ENCODE measurements at regions not wholly inside any gene's neighbourhood (a gene's known extent, or its start where the extent isn't known, plus 50 kb on each side); places are given as distances from the start of the nearest gene placed in this dataset.

DNA sequence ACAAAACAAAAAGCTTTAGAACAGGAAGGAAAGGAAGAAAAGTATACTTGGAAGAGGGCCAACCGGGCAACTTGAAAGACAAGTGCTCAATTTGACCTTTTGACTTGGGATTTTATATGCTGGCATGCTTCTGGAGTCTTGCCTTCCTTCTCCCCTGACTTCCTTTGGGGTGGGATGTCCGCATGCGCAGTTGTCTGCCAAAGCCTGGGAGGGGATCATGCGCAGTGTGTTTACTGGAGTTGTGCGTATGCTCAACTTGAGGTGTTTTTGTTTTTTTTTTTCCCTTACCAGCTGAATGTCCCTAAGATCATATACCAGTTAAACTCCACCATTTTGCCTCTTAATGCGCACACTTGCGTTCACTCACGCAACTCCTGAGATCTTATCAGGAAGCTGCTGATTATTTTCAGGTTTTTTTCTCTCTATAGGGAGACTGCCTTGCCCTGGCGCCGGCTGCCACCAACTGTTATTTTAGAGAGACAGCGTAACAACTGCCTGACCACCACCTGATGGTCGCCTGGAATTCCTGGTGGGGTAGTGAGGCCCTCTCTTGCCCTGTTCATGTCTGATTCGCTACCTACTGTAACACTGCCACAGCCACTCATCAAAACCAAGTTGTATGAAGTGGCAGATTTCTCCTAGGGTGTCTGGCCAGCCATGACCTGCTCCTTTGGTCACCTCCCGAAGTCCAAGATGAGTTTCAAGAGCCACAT, 138.7 kb upstream of the ZNF644 start:
- Histone ChIP-seq H3K79me2 (ENCODE audit: low read depth) (no peaks in the 10 kb centered on the region), H3F3A (ENCODE audit: insufficient read depth, low read depth) (no peaks in the 10 kb centered on the region; the same call in 1 of the 2 replicates), H3K4me2 (0 out of 2 replicates have a peak overlapping the region, but pooled peaks have one; percentile 1), H3K27ac (no peak overlapping the region), H3K27me3 (ENCODE audit: insufficient read depth, low read depth) (no peaks in the 10 kb centered on the region), H3K4me3 (no peak overlapping the region), H3K9me2 (ENCODE audit: insufficient read depth) (no peaks in the 10 kb centered on the region), H4K20me1 (ENCODE audit: insufficient read depth) (no peaks in the 10 kb centered on the region), H3K4me1 (replicated peaks; ENCODE audit: insufficient read depth) (peaks cover 14% of the 10 kb centered on the region), H3K9me3 (ENCODE audit: insufficient read depth, low read depth) (peaks cover under 1% of the 10 kb centered on the region; the same call in 1 of the 2 replicates), H3K36me3 (ENCODE audit: low read depth) (no peaks in the 10 kb centered on the region), H2AFZ (no peak overlapping the region)
- intact Hi-C loops (cut with micrococcal nuclease; ENCODE audit: unreplicated experiment), result loop anchor here (10.0 kb wide), 5 partner anchors 136 to 1116 kb away; partner anchors contain the start of genes HFM1 and ZNF644
- no peak for DNase-seq
- CTCF ChIA-PET, result no interaction called here
- POLR2A ChIA-PET (ENCODE audit: unreplicated experiment), result no interaction called here
- TF ChIP-seq EZH2 (IDR thresholded peaks at IDR 0.05; ENCODE audit: low read depth), result no peak
- TF ChIP-seq CTCF (conservative IDR thresholded peaks at IDR 0.05), result no peak
- BruUV-seq (replicated peaks), result no TSS peak

DNA sequence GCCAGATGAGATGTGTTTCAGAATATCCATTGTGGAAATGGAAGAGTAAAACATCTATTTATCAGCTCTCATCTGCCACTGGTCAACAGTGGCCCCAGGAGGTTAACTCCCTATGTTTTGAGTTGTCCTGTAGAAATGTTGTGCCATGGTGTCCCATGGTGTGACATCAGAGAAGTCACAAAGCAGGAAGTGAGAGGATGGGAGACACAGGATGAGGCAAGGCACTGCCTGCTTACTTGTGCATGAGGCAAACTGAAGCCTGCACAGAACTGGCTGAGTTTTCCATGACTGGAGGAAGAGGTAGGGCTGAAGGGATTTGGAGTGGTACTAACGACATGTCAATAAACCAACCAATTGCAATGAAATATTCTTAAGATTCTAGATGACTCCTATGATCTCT, 131.5 kb upstream of the ZNF644 start:
- Histone ChIP-seq H4K20me1 (ENCODE audit: insufficient read depth) (no peaks in the 10 kb centered on the region), H3K27me3 (ENCODE audit: insufficient read depth, low read depth) (no peaks in the 10 kb centered on the region), H3K4me2 (no peak overlapping the region), H2AFZ (no peak overlapping the region), H3K4me1 (replicated peaks; ENCODE audit: insufficient read depth) (no peaks in the 10 kb centered on the region), H3K9me3 (ENCODE audit: insufficient read depth, low read depth) (peaks cover 6% of the 10 kb centered on the region; the same call in 1 of the 2 replicates), H3K27ac (no peak overlapping the region), H3K9me2 (ENCODE audit: insufficient read depth) (no peaks in the 10 kb centered on the region), H3K4me3 (no peak overlapping the region), H3F3A (ENCODE audit: insufficient read depth, low read depth) (no peaks in the 10 kb centered on the region), H3K36me3 (ENCODE audit: low read depth) (no peaks in the 10 kb centered on the region), H3K79me2 (ENCODE audit: low read depth) (no peaks in the 10 kb centered on the region)
- BruUV-seq (replicated peaks), result no TSS peak
- CTCF ChIA-PET, result no interaction called here
- POLR2A ChIA-PET (ENCODE audit: unreplicated experiment), result no interaction called here
- no peak for DNase-seq
- TF ChIP-seq CTCF (conservative IDR thresholded peaks at IDR 0.05), result no peak
- no peak for TF ChIP-seq EZH2 (IDR thresholded peaks at IDR 0.05; ENCODE audit: low read depth)
- intact Hi-C loops (cut with micrococcal nuclease; ENCODE audit: unreplicated experiment), result no loop called here

- Histone ChIP-seq H3F3A (ENCODE audit: insufficient read depth, low read depth) (no peaks in the 10 kb centered on the region), H3K4me3 (no peak overlapping the region), H3K9me3 (ENCODE audit: insufficient read depth, low read depth) (peaks cover 6% of the 10 kb centered on the region; the same call in 1 of the 2 replicates), H3K27me3 (ENCODE audit: insufficient read depth, low read depth) (no peaks in the 10 kb centered on the region), H3K36me3 (ENCODE audit: low read depth) (no peaks in the 10 kb centered on the region), H3K79me2 (ENCODE audit: low read depth) (no peaks in the 10 kb centered on the region), H4K20me1 (ENCODE audit: insufficient read depth) (no peaks in the 10 kb centered on the region), H3K4me2 (no peak overlapping the region), H3K27ac (no peak overlapping the region), H2AFZ (no peak overlapping the region), H3K4me1 (replicated peaks; ENCODE audit: insufficient read depth) (no peaks in the 10 kb centered on the region), H3K9me2 (ENCODE audit: insufficient read depth) (no peaks in the 10 kb centered on the region)
- ChIA-PET CTCF (no interaction called here), POLR2A (ENCODE audit: unreplicated experiment) (no interaction called here)
- TF ChIP-seq EZH2 (IDR thresholded peaks at IDR 0.05; ENCODE audit: low read depth) (no peak), CTCF (conservative IDR thresholded peaks at IDR 0.05) (no peak)
- DNase-seq, result no peak
- no TSS peak for BruUV-seq (replicated peaks)
- intact Hi-C loops (cut with micrococcal nuclease; ENCODE audit: unreplicated experiment), result no loop called here
These were observed 130.5 kb upstream of the ZNF644 start for GRCh38 chr1:91152331-91152730.

All from PC-9 (cell line).